NB4 (cell line): ENCODE measurements at regions not wholly inside any gene's neighbourhood (a gene's known extent, or its start where the extent isn't known, plus 50 kb on each side); places are given as distances from the start of the nearest gene placed in this dataset.

ENCODE experiments used
- DNase-seq: peaks from one replicate; pipeline ENCODE4 v3.0.0; 2010; ENCODE audit warnings: low read depth
- H3K4me3 ChIP-seq: one replicate; pipeline ENCODE4 v1.5.1; 2011; ENCODE audit warnings: mild to moderate bottlenecking, low read depth, low read length, moderate library complexity
- MYC ChIP-seq: IDR thresholded peaks from 2 replicates; pipeline ENCODE4 v1.6.1; 2011; ENCODE audit warnings: low read depth, low read length
- POLR2A ChIP-seq: IDR thresholded peaks from 2 replicates; pipeline ENCODE4 v1.6.1; 2011; ENCODE audit warnings: mild to moderate bottlenecking; ENCODE audit not compliant: insufficient read length; ENCODE audit errors: extremely low read depth
- TF ChIP-seq, protein P1 (sequence below): IDR thresholded peaks from one replicate; pipeline ENCODE4 v1.5.1; 2012; ENCODE audit warnings: low read depth, low read length
- TF ChIP-seq, protein P2 (sequence below): IDR thresholded peaks from 2 replicates; pipeline ENCODE4 v1.6.1; 2011; ENCODE audit warnings: low read depth, low read length

DNA sequence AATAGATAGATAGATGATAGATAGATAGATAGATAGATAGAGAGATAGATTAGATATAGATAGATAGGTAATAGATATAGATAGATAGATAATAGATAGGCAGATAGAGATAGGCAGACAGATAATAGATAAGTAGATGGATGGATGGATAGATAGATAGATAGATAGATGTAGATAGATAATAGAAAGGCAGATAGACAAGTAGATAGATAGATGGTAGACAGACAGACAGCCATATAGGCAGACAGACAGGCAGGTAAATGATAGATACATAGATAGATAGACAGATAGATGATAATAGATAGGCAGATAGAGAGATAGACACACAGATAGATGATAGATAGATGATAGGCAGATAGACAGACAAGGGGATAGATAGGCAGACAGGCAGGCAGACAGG is 191.4 kb upstream of the TNRC6C start:
- DNase-seq, result no peak
- H3K4me3 ChIP-seq, result no peak overlapping the region
- TF ChIP-seq, protein P1, sequence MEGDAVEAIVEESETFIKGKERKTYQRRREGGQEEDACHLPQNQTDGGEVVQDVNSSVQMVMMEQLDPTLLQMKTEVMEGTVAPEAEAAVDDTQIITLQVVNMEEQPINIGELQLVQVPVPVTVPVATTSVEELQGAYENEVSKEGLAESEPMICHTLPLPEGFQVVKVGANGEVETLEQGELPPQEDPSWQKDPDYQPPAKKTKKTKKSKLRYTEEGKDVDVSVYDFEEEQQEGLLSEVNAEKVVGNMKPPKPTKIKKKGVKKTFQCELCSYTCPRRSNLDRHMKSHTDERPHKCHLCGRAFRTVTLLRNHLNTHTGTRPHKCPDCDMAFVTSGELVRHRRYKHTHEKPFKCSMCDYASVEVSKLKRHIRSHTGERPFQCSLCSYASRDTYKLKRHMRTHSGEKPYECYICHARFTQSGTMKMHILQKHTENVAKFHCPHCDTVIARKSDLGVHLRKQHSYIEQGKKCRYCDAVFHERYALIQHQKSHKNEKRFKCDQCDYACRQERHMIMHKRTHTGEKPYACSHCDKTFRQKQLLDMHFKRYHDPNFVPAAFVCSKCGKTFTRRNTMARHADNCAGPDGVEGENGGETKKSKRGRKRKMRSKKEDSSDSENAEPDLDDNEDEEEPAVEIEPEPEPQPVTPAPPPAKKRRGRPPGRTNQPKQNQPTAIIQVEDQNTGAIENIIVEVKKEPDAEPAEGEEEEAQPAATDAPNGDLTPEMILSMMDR, result no peak
- TF ChIP-seq POLR2A, result no peak
- TF ChIP-seq, protein P2, sequence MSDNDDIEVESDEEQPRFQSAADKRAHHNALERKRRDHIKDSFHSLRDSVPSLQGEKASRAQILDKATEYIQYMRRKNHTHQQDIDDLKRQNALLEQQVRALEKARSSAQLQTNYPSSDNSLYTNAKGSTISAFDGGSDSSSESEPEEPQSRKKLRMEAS, result no peak

DNA sequence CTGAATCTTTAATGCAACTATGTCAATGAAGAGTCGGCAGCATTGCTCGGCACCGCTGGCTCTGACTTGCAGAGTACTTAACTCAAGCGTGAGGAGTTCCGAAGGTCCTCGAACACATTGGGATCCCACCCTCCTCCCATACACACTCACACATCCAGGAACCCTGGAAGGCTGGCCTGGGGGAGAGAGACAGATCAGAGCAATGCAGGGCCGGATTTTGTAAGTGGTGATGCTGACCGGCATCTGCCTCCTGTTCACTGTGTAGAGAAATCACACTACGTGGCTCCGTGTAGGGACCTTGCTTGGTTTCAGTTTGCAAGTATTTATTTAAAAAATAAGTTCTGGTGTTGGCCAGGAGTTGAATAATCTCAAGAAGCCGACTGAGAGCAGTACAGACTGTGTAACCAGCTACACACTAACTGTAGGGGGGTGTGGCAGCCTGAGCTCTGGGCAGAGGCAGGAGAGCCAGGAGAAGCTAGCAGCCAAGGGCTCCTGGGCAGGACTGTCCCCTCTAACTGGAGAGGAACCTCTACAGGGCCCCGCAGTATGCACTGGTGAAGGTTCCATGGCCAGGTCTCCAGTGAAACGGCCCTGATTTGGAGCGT is 190.2 kb upstream of the TNRC6C start:
- TF ChIP-seq, protein P1, result no peak
- no peak for TF ChIP-seq MYC
- no peak overlapping the region for H3K4me3 ChIP-seq
- no peak for DNase-seq

DNA sequence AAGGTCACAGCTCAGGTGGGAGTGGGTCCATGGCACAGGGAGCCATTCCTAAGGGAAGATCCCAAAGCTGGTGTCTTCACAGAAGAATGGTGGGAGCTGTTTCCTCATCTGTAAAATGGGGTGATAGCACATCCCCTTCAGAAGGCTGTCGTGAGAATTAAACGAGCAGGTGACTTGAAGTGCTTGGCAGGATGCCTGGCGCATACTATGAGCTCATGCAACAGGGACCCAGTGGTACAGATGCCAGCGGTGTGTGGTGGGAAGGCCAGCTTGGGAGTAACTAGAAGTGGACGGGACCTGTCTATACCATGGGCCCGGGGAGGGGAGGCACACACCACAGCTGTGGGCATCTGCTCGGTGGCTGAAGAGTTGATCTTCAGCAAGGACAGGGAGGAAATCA is 189.3 kb upstream of the TNRC6C start:
- no peak for DNase-seq
- no peak for TF ChIP-seq POLR2A
- TF ChIP-seq MYC, result no peak
- TF ChIP-seq, protein P2, result no peak
- TF ChIP-seq, protein P1, result no peak
- H3K4me3 ChIP-seq, result no peak overlapping the region

DNA sequence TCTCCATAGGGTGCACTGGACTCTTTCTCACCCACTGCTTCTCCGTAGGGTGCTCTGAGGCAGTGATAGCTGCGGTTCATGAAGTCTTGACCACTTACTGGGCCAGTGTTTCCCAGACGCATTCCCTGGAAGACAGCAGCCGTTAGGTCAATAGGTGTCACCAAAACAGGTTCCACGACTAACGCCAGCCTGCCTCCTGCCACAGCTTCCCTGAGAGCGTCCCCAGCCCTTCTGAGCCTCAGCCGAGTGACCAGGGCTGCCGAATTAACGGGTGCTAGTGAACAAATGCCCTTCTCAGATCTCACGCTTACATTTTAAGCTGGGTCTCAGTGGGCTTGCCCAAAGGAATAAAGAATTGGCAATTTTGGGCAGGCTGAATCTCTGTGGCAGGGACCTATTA is 188.7 kb upstream of the TNRC6C start:
- no peak overlapping the region for H3K4me3 ChIP-seq
- TF ChIP-seq, protein P2, result no peak
- TF ChIP-seq, protein P1, result no peak
- TF ChIP-seq MYC (no peak), POLR2A (no peak)
- no peak for DNase-seq

DNA sequence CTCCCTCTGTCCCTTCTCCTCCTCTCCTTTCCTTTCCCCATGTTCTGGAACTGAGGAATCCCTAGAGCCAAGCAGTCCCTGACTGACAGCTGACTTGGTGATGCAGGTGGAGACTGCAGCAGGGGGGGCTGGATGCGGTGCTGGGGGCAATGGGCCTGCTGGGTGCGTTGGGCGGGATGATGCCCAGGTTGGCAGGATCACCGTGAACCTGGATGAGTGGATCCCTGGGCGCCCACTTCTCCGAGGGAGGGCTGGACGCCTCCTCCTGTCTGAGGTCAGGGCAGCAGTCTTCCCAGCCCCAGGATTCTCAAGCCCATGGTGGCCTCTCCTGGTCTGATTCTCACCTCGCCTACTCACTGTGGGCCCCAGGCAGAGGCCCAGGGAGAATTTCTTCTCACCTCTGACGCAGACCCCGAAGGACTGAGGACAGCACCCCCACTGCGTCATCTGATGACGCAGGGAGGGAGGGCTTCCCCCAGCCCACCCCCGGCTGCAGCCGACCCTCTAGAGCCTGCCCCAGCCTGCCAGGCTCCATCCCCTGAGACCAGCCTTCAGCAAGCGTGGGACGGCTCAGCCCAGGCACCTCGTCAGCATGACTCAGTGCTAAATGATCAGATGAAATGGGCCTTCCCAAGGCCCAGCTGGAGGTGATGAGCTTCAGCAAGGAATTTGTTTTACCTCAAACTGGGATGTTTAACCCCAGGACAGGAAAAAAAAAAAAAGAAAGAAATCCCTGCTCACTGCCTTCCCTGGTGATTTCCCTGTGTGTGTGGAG is 188.0 kb upstream of the TNRC6C start:
- DNase-seq, result peak; percentile 22
- TF ChIP-seq, protein P2, result no peak
- TF ChIP-seq POLR2A (no peak), MYC (no peak)
- TF ChIP-seq, protein P1, result no peak
- no peak overlapping the region for H3K4me3 ChIP-seq
